SW 1271 (cell line): ENCODE measurements at regions not wholly inside any gene's neighbourhood (a gene's known extent, or its start where the extent isn't known, plus 50 kb on each side); places are given as distances from the start of the nearest gene placed in this dataset.

Experiments
- DNase-seq, 2 experiments: peaks; one replicate each; lab custom pipeline; 2025; lab: John Stamatoyannopoulos, UW

DNA sequence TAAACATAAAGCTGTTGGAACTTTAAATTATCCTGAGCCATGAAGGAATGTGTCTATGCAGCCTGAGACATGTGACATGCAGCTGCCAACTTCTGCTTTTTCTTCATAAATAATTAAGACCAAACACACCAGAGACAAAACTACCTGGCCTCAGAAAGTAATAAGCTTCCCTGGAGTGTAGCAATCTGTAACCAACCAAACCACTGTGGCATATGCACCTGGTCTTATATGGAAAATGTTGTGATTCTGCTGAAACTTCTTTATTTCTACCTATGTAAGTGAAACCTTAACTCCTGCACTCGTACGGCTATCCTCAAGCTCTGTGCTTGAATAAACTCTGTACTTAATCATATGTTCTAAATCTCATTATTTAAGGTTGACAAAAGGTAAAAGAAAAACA is 515.0 kb downstream of the TMEM182 start:
- DNase-seq, result no peak

GRCh38 chr2:103284750-103285149 is 522.9 kb downstream of the TMEM182 start:
- DNase-seq, result no peak

DNA sequence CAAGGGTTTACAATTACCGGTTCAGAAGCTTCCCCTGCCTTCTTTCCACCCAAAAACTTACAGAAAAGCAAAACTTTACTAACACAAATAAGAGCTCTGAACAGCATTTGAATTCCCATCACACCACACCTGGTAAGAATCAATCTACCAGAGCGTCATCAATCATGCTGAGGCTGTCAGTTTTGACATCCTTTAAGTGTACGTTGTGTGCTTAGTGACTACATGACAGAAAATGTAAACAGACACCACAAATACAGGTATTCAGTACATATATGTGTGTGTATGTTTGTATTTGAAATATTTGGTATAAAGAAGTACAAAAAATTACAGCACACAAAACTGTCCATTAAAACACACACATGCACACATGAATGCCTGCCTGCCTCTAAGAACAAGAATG is 523.5 kb downstream of the TMEM182 start:
- DNase-seq, result no peak

DNA sequence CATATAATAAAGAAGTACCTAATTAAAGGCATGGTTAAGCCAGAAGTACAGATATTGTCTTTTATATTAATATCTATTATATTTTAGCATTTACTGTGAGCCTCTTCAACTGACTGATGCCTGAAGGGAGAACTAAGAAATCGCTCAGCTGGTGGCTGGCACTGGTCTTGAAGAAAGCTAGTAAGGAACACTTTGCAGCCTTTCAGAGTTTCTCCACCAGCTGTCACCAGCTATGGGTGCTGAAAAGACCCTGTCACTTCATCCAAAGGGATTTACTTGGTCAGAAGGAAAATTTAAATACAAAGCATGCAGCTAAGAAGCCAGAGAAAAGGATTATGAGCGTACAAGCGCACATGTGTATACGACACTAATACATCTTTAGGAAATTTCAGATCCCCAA is 525.9 kb downstream of the TMEM182 start:
- DNase-seq, result no peak

- DNase-seq, result no peak
These were observed 526.9 kb downstream of the TMEM182 start for GRCh38 chr2:103288696-103289095.

DNA sequence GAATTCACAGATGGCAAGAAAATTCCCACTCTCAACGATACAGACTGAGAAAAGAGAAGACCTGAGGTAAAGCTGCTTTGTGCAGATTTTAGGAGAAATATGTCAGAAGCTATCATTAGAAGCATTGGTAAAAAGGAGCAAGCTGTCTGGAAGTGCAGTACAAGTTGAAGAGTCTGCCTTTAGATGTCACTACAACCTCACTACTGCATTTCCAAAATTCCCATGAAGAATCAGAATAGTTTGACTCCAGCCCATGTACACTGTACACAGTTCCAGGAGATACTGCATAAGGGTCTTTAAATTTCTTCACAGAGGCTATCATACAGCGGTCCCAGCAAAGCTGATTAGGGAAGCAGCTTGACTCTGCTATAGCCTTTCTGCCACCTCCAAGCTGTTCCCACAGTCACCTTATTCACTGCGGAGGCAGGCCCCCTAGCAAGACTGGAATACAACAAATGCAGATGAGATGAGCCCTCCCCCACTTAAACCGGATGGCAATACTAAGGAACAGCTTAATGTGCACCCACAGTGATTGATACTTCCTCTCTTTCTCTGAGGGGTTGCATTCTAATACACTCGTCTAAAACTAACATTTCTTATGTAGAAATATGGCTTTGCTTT is 527.4 kb downstream of the TMEM182 start:
- no peak for DNase-seq

DNA sequence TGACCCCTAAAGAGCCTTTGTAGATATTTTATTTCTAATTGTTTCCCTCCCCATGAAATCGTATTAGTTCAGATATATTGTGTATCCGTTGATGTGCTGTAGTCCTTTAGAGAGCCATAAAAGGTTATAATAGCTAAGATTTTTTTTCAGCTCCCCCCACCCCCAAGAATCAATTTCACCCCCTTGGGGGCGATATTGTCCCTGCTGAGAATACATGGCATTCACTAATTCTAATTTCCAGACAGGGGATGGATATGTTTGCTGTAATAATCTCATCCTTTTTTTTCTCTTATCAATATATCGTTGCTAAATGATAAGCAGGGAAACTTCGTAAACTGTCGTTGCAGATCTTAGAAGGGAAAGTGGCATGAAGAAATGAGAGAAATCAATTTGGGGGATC is 530.7 kb downstream of the TMEM182 start:
- no peak for DNase-seq

GRCh38 chr2:103293067-103293741 is 531.4 kb downstream of the TMEM182 start:
- no peak for DNase-seq

DNA sequence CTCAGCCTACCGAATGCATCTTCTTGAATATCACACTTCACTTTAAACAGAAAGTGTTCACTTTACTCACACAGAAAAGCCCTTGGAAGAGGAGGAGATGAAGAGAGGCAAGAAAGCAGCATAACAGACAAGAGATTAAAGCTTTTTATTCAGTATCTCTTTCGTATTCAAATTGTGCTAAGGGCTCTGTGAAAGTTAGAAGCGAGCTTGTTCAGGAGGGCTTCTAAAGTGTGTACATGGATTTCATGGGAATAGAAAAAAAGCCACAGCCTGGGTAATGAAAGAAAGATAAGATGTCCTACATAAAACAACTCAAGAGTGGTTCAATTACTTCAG is 531.9 kb downstream of the TMEM182 start:
- DNase-seq, result no peak

GRCh38 chr2:103294420-103294819 is 532.6 kb downstream of the TMEM182 start:
- no peak for DNase-seq

GRCh38 chr2:103295591-103295990 is 533.8 kb downstream of the TMEM182 start:
- no peak for DNase-seq

DNA sequence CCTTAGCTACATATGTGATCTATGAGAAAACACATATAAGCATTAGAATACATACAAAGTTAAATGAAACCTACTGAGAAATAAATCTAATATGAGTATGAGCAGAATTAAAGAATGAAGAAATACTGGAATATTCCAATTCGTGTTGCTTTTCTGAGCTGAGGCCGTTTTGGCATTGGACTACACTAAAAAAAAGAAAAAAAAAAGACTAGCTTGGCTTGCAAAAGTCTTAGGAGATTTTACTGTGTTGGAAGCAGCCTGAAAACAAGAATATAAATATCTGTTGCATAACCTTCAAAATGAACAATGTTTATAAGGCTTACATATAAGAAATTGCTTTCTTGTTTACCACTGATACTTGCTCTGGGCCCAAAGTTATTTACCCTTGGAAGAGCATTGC is 562.8 kb downstream of the TMEM182 start:
- DNase-seq, result no peak

DNA sequence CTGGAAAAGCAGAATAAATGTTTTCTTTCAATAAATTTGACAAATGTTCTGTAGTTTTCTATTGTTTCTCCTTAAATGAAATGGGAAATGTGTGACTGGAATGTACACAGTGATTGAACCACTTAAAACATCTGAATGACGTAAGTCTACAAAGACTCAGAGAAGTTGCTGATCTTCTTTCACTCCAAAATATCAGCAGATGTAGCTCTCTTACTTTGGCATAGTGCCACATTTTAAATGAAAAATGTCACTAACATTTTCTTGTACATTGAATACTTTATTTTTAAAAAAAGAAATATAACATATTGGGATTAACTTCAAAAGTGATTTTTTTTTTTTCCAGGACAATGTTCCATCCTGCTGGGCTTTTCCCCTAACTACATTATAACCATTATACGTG is 565.6 kb downstream of the TMEM182 start:
- DNase-seq, result no peak

GRCh38 chr2:103327966-103328365 is 566.1 kb downstream of the TMEM182 start:
- no peak for DNase-seq

- no peak for DNase-seq
These were observed 573.6 kb downstream of the TMEM182 start for GRCh38 chr2:103335403-103335802.

- no peak for DNase-seq
These were observed 577.0 kb downstream of the TMEM182 start for GRCh38 chr2:103338819-103339218.

- no peak for DNase-seq
These were observed 584.9 kb downstream of the TMEM182 start for GRCh38 chr2:103346780-103347179.

DNA sequence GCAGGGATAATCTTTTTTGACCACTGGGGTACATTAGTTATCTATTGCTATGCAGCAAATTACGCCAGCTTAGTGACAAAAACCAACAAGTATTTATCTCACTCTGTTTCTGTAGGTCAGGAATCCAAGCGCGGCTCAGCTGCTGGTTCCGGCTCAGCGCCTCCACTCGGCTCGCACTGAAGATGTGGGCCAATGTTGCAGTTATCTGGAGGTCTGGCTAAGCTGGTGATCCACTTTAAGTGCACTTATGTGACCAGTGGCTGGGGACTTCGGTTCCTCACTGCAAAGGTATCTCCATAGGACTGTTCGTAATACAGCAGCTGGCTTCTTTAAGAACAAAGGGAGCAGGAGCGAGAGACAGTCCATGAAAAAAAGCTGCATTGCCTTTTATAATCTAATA is 591.9 kb downstream of the TMEM182 start:
- no peak for DNase-seq

- no peak for DNase-seq
These were observed 593.5 kb downstream of the TMEM182 start for GRCh38 chr2:103355287-103355686.

GRCh38 chr2:103361712-103362111 is 599.9 kb downstream of the TMEM182 start:
- DNase-seq, result no peak

GRCh38 chr2:103363639-103364038 is 601.8 kb downstream of the TMEM182 start:
- no peak for DNase-seq

GRCh38 chr2:103364177-103364576 is 602.3 kb downstream of the TMEM182 start:
- DNase-seq, result no peak

- DNase-seq, result no peak
These were observed 603.2 kb downstream of the TMEM182 start for GRCh38 chr2:103365071-103365470.

GRCh38 chr2:103367877-103368276 is 606.0 kb downstream of the TMEM182 start:
- DNase-seq, result no peak
